Stimulated activated CD4-positive, alpha-beta T cell treated with anti-CD3 and anti-CD28 coated beads, Interleukin-12 subunit alpha, Interleukin-12 subunit beta, amount 100 ng/mL, for 24 hours (primary cell): ENCODE measurements at regions not wholly inside any gene's neighbourhood (a gene's known extent, or its start where the extent isn't known, plus 50 kb on each side); places are given as distances from the start of the nearest gene placed in this dataset.

ENCODE experiments used
- DNase-seq, 2 experiments: peaks; one replicate each; pipeline ENCODE4 v3.0.0-alpha.2; 2020; ENCODE audit warnings: low read depth in 2 of 2

GRCh38 chr2:21429747-21430146 lies 306.0 kb downstream of the TDRD15 start:
- no peak for DNase-seq

- no peak for DNase-seq
Measured at GRCh38 chr2:21431078-21431477, 307.3 kb downstream of the TDRD15 start.

DNA sequence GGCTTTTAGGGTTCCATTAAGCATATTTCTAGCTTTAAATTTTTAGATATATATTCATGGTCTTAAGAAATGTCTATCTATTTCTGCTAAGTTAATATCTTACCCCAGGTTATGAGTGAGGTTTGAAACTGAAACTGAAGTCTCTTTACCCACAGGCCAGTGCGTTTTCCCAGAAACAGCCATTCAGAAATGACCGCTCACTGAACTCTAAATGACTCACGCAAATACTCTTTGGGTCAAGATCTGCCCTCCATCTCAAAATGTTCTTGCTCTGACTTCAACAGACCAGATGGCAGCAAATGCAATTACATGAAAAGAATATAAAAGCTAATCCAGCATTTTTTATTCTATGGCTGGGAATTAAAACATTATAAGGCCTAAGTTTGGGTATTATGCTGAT lies 315.2 kb downstream of the TDRD15 start:
- no peak for DNase-seq

DNA sequence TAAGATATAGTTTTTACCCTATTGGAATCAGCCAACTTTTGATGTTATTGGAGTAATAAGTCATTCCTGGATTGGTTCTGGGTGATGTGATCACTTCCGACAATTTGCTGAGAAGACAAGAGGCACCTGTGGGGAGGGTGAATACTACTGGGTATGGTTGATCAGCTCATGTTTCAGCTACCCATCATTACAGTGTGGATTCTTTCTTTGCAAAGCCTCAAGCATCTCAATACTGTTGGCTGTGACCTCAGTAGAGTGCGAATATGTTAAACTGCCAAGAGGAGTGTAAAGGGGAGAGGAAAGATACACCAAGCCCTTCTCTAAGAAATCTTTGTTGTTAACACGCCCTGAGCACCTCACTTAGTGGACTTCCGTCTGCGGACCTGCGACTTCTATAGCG lies 317.7 kb downstream of the TDRD15 start:
- no peak for DNase-seq

DNA sequence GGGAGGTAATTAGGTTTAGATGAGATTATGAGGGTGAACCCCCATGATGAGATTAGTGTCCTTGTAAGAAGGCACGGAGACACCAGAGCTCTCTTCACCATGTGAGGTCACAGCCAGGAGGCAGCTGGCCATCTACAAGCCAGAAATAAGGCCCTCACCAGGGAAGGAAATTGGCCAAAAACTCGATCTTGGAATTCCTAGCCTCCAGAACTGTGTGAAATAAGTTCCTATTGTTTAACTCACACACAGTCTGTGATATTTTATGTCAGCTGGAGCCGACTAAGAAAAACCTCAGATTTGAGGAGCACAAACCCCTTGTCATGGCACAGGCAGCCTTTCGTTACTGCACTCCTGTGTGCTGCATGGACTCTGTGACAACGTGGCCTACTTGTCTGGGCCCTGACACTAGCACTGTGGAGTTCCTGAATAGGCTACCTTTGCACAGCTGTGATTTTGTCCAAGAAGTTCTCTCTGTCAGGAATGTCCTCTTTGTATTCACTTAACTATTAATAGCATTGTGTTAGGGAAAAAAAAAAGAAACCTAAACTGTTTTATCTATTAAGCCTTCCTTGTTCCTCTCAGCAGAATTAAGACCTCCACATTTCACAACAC lies 319.8 kb downstream of the TDRD15 start:
- no peak for DNase-seq

- no peak for DNase-seq
Measured at GRCh38 chr2:21449881-21450280, 326.1 kb downstream of the TDRD15 start.

GRCh38 chr2:21451403-21451802 lies 327.6 kb downstream of the TDRD15 start:
- DNase-seq, result no peak

DNA sequence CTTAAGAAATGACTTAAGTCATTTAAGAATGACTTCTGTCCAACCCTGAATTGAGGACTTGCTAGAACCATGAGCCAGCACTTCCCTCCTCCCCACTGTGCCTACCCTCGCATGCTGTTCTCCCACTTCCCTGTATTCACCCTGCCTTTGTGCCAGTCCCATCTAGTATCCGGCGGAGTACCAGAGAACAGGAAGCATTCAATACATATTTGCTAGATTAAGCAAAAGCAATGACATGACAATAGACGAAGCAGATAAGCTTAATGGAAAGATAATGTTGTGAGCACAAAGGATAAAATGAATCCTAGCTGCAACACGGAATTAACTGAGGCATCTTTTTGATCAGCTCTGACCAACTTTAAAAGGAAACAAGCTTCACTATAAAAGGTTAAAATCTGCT lies 328.5 kb downstream of the TDRD15 start:
- no peak for DNase-seq

DNA sequence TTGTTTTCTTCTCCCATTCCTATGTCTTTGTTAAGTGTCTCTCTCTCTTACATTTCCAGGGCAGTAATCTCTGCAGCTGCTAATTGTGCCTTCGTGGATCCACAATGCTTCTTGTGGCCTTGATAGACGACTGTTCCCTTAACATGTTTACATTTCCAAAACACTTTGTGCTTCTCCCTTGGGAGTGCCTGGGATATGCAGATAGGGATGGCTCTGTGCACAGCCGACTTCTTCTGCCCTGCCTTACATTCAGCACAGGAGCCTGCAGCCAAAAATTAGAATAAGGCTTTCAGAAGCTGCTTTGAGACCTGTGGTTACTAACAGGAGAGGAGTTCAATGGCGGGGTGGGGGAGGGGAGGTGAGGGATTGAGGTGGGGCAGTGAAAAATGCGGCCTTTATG lies 328.9 kb downstream of the TDRD15 start:
- DNase-seq, result no peak

DNA sequence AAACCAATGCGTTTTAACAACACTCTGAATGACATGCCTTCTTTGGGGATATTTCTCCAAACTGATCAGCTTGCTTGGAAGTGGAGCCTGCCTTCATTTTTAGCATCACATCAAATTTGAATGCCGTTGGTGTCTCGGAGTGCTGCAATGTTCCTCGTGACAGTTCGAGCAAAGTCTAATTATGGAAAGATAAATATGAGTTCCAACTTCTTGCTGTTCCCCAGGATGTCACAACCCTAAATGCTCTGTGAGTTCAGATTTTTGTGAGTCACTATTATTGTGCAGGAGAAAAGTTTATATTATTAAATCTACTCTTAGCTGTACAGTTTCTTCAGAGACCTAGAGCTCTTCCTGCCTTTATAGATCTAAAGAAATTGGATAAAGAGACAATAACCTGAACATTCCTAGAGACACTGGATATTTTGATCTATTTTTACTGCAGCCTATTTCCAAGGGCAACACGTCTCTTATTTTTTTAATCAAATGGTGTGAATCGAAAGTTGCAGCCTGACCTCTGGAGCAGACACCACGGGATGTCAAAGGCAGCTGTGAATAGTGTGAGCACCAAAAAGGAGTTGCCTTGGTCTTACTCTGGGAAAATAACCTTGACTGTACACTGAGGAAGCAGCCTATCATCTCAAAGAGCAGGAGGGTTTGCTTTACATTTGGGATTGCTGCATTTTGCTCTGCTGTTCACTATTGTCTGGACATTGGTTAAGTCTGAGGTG lies 330.1 kb downstream of the TDRD15 start:
- no peak for DNase-seq

- no peak for DNase-seq
Measured at GRCh38 chr2:21454839-21455238, 331.1 kb downstream of the TDRD15 start.

DNA sequence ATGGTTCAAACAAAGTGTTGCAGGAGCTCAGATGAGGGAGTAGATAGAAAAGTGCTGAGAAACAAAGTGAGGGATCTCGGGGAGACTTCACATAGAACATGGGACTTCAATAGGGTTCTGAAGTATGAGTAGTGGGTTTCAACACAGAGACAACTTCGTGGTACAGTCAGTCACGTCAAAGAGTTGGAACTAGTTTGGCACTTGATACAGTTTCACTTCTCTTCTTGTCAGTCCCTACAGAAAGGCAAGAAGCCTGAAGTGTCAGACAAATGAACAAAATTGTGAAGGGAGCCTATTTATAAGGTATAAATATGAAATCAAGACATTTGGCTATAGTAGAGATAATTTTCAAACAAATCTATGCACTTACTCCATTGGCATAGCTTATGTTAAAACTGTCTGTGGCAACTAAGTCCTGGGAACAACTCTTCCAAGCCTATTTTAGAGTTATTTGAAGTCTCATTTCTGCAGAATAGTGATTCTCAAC lies 338.0 kb downstream of the TDRD15 start:
- no peak for DNase-seq

GRCh38 chr2:21466341-21466927 lies 342.7 kb downstream of the TDRD15 start:
- DNase-seq, result no peak

GRCh38 chr2:21467280-21467818 lies 343.6 kb downstream of the TDRD15 start:
- no peak for DNase-seq

DNA sequence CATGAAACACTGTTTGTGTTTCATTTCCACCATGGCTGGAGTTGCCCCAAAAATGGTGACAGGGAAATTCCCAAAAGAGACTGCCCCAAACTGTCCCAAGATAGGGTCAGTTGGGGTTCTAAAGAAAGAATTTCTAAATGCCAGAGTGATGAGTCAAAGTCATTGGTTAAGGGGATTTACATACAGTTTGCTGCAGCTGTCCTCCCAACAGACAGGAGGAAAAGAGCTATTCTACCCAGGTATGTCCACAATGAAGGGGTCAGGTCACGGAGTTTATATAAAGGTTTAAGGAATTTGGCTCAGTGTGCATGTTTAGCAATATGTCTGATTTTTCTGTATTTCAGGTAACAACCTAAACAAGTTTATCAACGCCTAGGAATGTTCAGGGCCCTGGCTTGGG lies 344.1 kb downstream of the TDRD15 start:
- no peak for DNase-seq

GRCh38 chr2:21468624-21469023 lies 344.9 kb downstream of the TDRD15 start:
- no peak for DNase-seq

- DNase-seq, result no peak
Measured at GRCh38 chr2:21469158-21469557, 345.4 kb downstream of the TDRD15 start.

- DNase-seq, result no peak
Measured at GRCh38 chr2:21469564-21469963, 345.8 kb downstream of the TDRD15 start.

GRCh38 chr2:21480162-21480561 lies 356.4 kb downstream of the TDRD15 start:
- no peak for DNase-seq

- DNase-seq, result no peak
Measured at GRCh38 chr2:21484643-21485042, 360.9 kb downstream of the TDRD15 start.

- no peak for DNase-seq
Measured at GRCh38 chr2:21486445-21486844, 362.7 kb downstream of the TDRD15 start.

DNA sequence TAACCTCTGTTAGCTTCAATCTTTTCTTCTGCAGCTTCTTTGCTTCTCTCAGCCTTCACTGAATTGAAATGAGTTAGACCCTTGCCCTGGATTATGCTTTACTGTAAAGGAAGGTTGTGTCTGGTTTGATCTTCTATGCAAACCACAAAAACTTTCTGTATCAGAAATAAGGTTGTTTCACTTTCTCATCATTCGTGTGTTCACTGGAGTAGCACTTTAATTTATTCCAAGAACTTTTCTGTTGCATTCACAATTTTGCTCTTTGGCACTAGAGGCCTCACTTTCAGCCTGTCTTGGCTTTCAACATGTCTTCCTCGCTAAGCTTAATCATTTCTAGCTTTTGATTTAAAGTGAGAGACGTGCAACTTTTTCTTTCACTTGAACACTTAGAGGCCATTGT lies 365.3 kb downstream of the TDRD15 start:
- DNase-seq, result no peak

DNA sequence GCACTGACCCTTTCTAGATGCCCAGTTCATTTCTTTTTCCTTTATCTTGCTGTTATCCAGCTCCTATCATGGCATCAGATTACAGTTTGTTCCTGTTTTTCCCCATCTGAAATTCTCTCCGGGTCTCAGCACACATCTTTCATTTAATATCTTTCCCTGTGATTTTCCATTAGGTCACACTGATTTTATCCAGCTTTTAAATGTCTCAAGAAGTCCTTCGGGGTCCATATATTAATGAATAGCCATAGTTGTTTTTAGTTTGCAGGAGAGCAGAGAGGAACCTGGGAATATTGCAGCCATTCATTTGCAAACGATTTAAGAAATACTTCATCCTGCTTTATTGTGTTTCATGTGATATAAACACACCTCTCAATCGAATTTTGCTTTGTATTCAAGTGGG lies 374.2 kb downstream of the TDRD15 start:
- no peak for DNase-seq
